Activated naive CD4-positive, alpha-beta T cell treated with Interleukin-2 at 50 U/mL for 16 hours (primary cell): ENCODE measurements at regions not wholly inside any gene's neighbourhood (a gene's known extent, or its start where the extent isn't known, plus 50 kb on each side); places are given as distances from the start of the nearest gene placed in this dataset.

Experiments used
- DNase-seq: peaks from one replicate; pipeline ENCODE4 v3.0.0-alpha.2; 2020

- no peak for DNase-seq
These were observed 53.7 kb upstream of the IRF2 start for GRCh38 chr4:184528051-184528450.

- no peak for DNase-seq
These were observed 51.9 kb upstream of the IRF2 start for GRCh38 chr4:184526228-184526627.
